ENCODE measurements at regions not wholly inside any gene's neighbourhood (a gene's known extent, or its start where the extent isn't known, plus 50 kb on each side); places are given as distances from the start of the nearest gene placed in this dataset.

GRCh38 chr15:91603384-91604080 lies 250.0 kb upstream of the SLCO3A1 start:
- Mint-ChIP-seq H3K27me3 (ENCODE audit: insufficient read depth, unreplicated experiment) (peaks cover 5% of the 10 kb centered on the region), H3K4me1 (ENCODE audit: low read depth, unreplicated experiment) (no peaks in the 10 kb centered on the region), H3K36me3 (ENCODE audit: insufficient read depth, unreplicated experiment) (no peaks in the 10 kb centered on the region), H3K27ac (ENCODE audit: unreplicated experiment) (no peak overlapping the region), H3K4me3 (ENCODE audit: unreplicated experiment) (no peak overlapping the region), H3K9me3 (ENCODE audit: unreplicated experiment) (no peaks in the 10 kb centered on the region)
- no peak for DNase-seq
- Histone ChIP-seq H3K4me3 (ENCODE audit: low read depth, low read length) (no peak overlapping the region), H3K4me1 (no peaks in the 10 kb centered on the region), H3K9me3 (no peaks in the 10 kb centered on the region), H3K36me3 (ENCODE audit: control insufficient read depth, insufficient read depth, low read length) (no peaks in the 10 kb centered on the region), H3K27me3 (replicated peaks; ENCODE audit: control insufficient read depth, insufficient read depth, low read length) (no peaks in the 10 kb centered on the region)
- TF ChIP-seq, protein P1, sequence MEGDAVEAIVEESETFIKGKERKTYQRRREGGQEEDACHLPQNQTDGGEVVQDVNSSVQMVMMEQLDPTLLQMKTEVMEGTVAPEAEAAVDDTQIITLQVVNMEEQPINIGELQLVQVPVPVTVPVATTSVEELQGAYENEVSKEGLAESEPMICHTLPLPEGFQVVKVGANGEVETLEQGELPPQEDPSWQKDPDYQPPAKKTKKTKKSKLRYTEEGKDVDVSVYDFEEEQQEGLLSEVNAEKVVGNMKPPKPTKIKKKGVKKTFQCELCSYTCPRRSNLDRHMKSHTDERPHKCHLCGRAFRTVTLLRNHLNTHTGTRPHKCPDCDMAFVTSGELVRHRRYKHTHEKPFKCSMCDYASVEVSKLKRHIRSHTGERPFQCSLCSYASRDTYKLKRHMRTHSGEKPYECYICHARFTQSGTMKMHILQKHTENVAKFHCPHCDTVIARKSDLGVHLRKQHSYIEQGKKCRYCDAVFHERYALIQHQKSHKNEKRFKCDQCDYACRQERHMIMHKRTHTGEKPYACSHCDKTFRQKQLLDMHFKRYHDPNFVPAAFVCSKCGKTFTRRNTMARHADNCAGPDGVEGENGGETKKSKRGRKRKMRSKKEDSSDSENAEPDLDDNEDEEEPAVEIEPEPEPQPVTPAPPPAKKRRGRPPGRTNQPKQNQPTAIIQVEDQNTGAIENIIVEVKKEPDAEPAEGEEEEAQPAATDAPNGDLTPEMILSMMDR (IDR thresholded peaks at IDR 0.05; ENCODE audit: insufficient read depth in 1 of 2, low read depth in 1 of 2, low read length in 1 of 2, severe bottlenecking in 1 of 2, unreplicated experiment in 1 of 2), result no peak
- no TSS peak for BruUV-seq (replicated peaks)
- intact Hi-C loops (cut with micrococcal nuclease; ENCODE audit: unreplicated experiment), result no loop called here
- ChIA-PET POLR2A (no interaction called here), CTCF (no interaction called here)

GRCh38 chr15:91604122-91604521 lies 249.4 kb upstream of the SLCO3A1 start:
- DNase-seq, result no peak
- intact Hi-C loops (cut with micrococcal nuclease; ENCODE audit: unreplicated experiment), result no loop called here

DNA sequence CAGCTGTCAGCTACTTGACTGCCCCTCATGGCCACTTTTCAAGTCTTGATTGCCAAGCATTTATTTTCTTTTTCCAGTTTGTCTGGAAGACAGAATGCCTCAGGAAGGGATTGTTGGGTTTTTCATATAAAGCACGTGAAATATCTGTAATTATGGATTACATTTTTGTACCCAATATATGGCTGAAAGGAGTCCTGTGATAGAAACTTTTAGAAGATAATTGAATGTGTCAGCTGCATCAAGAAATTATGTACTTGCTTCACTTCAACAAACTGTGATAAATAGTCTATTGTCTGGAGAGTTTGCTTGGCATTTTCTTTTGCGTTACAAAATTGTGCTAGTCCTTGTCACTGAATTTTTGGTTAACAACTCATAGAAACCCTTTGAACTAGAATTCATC lies 247.9 kb upstream of the SLCO3A1 start:
- DNase-seq, result no peak
- no peak overlapping the region for H3K4me3 ChIP-seq (ENCODE audit: low read depth, low read length)
- no TSS peak for BruUV-seq (replicated peaks)
- Mint-ChIP-seq H3K4me3 (ENCODE audit: unreplicated experiment) (no peak overlapping the region), H3K27ac (ENCODE audit: unreplicated experiment) (no peak overlapping the region), H3K9me3 (ENCODE audit: unreplicated experiment) (no peaks in the 10 kb centered on the region), H3K36me3 (ENCODE audit: insufficient read depth, unreplicated experiment) (no peaks in the 10 kb centered on the region), H3K27me3 (ENCODE audit: insufficient read depth, unreplicated experiment) (peaks cover 12% of the 10 kb centered on the region), H3K4me1 (ENCODE audit: low read depth, unreplicated experiment) (no peaks in the 10 kb centered on the region)
- no peaks in the 10 kb centered on the region for H3K9me3 ChIP-seq
- H3K36me3 ChIP-seq (ENCODE audit: control insufficient read depth, insufficient read depth, low read length), result no peaks in the 10 kb centered on the region
- no peaks in the 10 kb centered on the region for H3K27me3 ChIP-seq (replicated peaks; ENCODE audit: control insufficient read depth, insufficient read depth, low read length)
- intact Hi-C loops (cut with micrococcal nuclease; ENCODE audit: unreplicated experiment), result no loop called here
- TF ChIP-seq, protein P1 (IDR thresholded peaks at IDR 0.05; ENCODE audit: insufficient read depth in 1 of 2, low read depth in 1 of 2, low read length in 1 of 2, severe bottlenecking in 1 of 2, unreplicated experiment in 1 of 2), result no peak
- POLR2A ChIA-PET, result no interaction called here
- CTCF ChIA-PET, result no interaction called here
- no peaks in the 10 kb centered on the region for H3K4me1 ChIP-seq

More at GRCh38 chr15:91604122-91604521, 249.4 kb upstream of the SLCO3A1 start:
- ChIA-PET POLR2A (no interaction called here), CTCF (no interaction called here)
- Mint-ChIP-seq H3K4me3 (ENCODE audit: unreplicated experiment) (no peak overlapping the region), H3K9me3 (ENCODE audit: unreplicated experiment) (no peaks in the 10 kb centered on the region), H3K27ac (ENCODE audit: unreplicated experiment) (no peak overlapping the region), H3K27me3 (ENCODE audit: insufficient read depth, unreplicated experiment) (peaks cover 5% of the 10 kb centered on the region), H3K4me1 (ENCODE audit: low read depth, unreplicated experiment) (no peaks in the 10 kb centered on the region), H3K36me3 (ENCODE audit: insufficient read depth, unreplicated experiment) (no peaks in the 10 kb centered on the region)
- Histone ChIP-seq H3K4me3 (ENCODE audit: low read depth, low read length) (no peak overlapping the region), H3K36me3 (ENCODE audit: control insufficient read depth, insufficient read depth, low read length) (no peaks in the 10 kb centered on the region), H3K27me3 (replicated peaks; ENCODE audit: control insufficient read depth, insufficient read depth, low read length) (no peaks in the 10 kb centered on the region), H3K9me3 (no peaks in the 10 kb centered on the region), H3K4me1 (no peaks in the 10 kb centered on the region)
- no TSS peak for BruUV-seq (replicated peaks)
- TF ChIP-seq, protein P1 (IDR thresholded peaks at IDR 0.05; ENCODE audit: insufficient read depth in 1 of 2, low read depth in 1 of 2, low read length in 1 of 2, severe bottlenecking in 1 of 2, unreplicated experiment in 1 of 2), result no peak
